RPMI7951 (cell line): ENCODE measurements at regions not wholly inside any gene's neighbourhood (a gene's known extent, or its start where the extent isn't known, plus 50 kb on each side); places are given as distances from the start of the nearest gene placed in this dataset.

Source experiments
- DNase-seq: peaks from one replicate; pipeline ENCODE4 v3.0.0-alpha.2; 2012; ENCODE audit warnings: low read depth

GRCh38 chr1:68293122-68293521 is 60.8 kb upstream of the WLS start:
- DNase-seq: no peak

GRCh38 chr1:68291688-68292384 is 59.5 kb upstream of the WLS start:
- no peak for DNase-seq

- no peak for DNase-seq
These were observed 54.9 kb upstream of the WLS start for GRCh38 chr1:68287241-68287640.

GRCh38 chr1:68285046-68285445 is 52.7 kb upstream of the WLS start:
- DNase-seq: no peak

- no peak for DNase-seq
These were observed 49.8 kb upstream of the WLS start for GRCh38 chr1:68281946-68282615.
